ENCODE measurements at regions not wholly inside any gene's neighbourhood (a gene's known extent, or its start where the extent isn't known, plus 50 kb on each side); places are given as distances from the start of the nearest gene placed in this dataset.

DNA sequence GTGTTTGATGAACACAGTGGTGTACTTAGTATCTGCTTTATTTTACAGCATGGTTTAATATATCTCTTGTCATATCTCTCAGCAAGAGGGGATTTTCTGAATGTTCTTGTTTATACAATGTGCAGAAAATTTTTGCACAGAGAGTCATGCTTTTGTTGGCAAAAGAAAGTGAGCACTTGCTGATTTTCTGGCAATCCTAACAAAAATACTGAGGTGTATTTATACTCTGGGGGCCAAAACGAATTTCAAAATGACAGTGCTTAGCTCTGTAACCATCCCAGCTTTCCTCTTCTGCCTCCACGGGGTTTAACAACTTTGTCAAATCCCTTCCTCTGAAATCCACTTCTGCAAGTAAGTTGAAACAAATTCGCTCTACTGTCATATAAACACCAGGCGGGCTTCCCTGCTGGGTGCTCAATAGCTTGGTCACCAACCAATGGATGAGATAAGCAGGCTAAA, 169.2 kb downstream of the NOC3L start:
- CTCF ChIA-PET = no interaction called here
- POLR2A ChIA-PET = no interaction called here
- TF ChIP-seq, protein P1, sequence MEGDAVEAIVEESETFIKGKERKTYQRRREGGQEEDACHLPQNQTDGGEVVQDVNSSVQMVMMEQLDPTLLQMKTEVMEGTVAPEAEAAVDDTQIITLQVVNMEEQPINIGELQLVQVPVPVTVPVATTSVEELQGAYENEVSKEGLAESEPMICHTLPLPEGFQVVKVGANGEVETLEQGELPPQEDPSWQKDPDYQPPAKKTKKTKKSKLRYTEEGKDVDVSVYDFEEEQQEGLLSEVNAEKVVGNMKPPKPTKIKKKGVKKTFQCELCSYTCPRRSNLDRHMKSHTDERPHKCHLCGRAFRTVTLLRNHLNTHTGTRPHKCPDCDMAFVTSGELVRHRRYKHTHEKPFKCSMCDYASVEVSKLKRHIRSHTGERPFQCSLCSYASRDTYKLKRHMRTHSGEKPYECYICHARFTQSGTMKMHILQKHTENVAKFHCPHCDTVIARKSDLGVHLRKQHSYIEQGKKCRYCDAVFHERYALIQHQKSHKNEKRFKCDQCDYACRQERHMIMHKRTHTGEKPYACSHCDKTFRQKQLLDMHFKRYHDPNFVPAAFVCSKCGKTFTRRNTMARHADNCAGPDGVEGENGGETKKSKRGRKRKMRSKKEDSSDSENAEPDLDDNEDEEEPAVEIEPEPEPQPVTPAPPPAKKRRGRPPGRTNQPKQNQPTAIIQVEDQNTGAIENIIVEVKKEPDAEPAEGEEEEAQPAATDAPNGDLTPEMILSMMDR (IDR thresholded peaks at IDR 0.05; ENCODE audit: control extremely low read depth, extremely low read depth, low read depth, missing control alignments) = no peak
- no peak for DNase-seq (ENCODE audit: extremely low spot score)

DNA sequence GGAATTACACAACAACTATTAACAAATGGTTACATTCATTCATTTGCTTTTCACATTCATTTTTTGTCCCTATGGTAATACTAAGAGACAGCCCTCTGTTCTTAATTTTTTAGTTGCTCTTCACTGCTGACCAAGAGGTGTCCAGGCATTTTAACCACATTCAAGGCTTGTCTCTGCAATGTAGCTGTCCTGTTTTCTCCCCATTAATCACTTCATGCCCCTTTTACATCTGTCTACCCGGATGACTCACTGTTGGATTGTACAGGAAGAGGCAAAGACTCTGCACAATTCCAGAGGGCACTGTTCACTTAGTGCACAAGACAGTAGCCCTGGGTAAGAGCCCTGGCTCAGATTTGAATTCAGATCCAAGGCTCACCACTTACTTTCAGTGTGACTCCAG, 168.5 kb downstream of the NOC3L start:
- ChIA-PET CTCF (no interaction called here), POLR2A (no interaction called here)
- no peak for DNase-seq (ENCODE audit: extremely low spot score)
- TF ChIP-seq, protein P1 (IDR thresholded peaks at IDR 0.05; ENCODE audit: control extremely low read depth, extremely low read depth, low read depth, missing control alignments) = no peak

DNA sequence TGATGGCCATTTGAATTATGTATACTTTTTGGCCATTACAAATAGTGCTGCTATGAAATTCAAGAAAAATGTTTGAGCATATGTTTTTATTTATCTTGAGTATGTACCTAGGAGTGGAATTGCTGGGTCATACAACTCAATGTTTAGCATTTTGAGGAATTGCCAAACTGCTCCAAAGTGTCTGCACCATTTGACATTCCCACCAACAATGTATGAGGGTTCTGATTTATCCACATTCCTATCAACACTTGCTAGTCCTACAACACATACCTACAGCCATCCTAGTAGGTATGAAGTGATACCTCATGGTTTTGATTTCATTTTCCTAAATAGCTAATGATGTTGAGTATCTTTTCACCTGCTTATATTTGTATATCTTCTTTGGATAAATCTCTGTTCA, 165.5 kb downstream of the NOC3L start:
- no peak for DNase-seq (ENCODE audit: extremely low spot score)
- ChIA-PET POLR2A (no interaction called here), CTCF (interaction anchor here (1.7 to 1.8 kb wide), 2 partner anchors 9 to 59 kb away, joined by 3 read pairs; no protein-coding TSS in a partner anchor)
- TF ChIP-seq, protein P1 (IDR thresholded peaks at IDR 0.05; ENCODE audit: control extremely low read depth, extremely low read depth, low read depth, missing control alignments) = no peak

DNA sequence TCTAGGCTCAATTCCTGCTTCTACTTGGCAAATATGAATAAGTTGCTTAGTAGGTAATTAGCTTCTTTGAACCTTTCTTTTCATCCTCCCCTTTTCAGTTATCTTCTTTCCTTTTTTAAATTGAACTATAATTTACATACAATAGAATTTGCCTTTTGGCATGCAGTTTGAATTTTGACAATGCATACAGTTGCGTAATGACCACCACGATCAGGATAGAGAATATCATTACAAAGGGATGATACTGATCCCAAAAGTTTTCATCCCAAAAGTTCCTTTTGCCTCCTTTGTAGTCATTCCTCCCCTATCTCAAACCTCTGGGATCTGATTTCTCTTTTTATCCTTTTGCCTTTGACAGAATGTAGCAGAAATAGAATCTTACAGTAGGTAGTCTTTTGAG, 164.4 kb downstream of the NOC3L start:
- POLR2A ChIA-PET = no interaction called here
- TF ChIP-seq, protein P1 (IDR thresholded peaks at IDR 0.05; ENCODE audit: control extremely low read depth, extremely low read depth, low read depth, missing control alignments) = no peak
- CTCF ChIA-PET = interaction anchor here (1.7 kb wide), 1 partner anchor 60 kb away, joined by 3 read pairs; no protein-coding TSS in a partner anchor
- no peak for DNase-seq (ENCODE audit: extremely low spot score)

DNA sequence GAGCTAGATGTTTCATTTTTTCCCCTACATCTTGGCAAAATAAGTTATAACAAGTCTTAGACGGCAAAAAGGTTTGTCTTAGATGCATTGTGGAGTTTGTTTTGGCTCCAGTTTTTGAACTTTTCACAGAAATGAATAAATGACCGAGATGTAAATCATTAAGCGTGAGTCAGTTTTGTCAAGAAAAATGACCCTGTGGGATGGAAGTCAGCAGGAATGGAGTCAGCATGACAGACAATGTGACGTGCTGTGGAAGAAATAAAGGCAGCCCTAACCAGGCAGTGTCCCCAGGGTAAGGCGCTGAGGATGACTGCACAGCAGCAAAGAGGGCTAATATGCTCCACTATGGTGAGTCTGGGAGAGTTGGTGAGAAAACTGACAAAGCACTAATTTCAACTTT, 163.2 kb downstream of the NOC3L start:
- POLR2A ChIA-PET = no interaction called here
- TF ChIP-seq, protein P1 (IDR thresholded peaks at IDR 0.05; ENCODE audit: control extremely low read depth, extremely low read depth, low read depth, missing control alignments) = no peak
- CTCF ChIA-PET = no interaction called here
- DNase-seq (ENCODE audit: extremely low spot score) = no peak

- no peak for DNase-seq (ENCODE audit: extremely low spot score)
- TF ChIP-seq, protein P1 (IDR thresholded peaks at IDR 0.05; ENCODE audit: control extremely low read depth, extremely low read depth, low read depth, missing control alignments) = no peak
- CTCF ChIA-PET = no interaction called here
- POLR2A ChIA-PET = no interaction called here
These were observed 162.4 kb downstream of the NOC3L start for GRCh38 chr10:94200146-94200837.

Measured in GM10248 (cell line).